ENCODE measurements at regions not wholly inside any gene's neighbourhood (a gene's known extent, or its start where the extent isn't known, plus 50 kb on each side); places are given as distances from the start of the nearest gene placed in this dataset.

- TF ChIP-seq CTCF (IDR thresholded peaks at IDR 0.05; ENCODE audit: low read depth, low read length) (no peak), MAX (IDR thresholded peaks at IDR 0.05; ENCODE audit: low read depth, low read length) (no peak)
Measured at GRCh38 chr4:152211936-152212653, 323.8 kb downstream of the FBXW7 start.

Data from NB4 (cell line).